ENCODE measurements at regions not wholly inside any gene's neighbourhood (a gene's known extent, or its start where the extent isn't known, plus 50 kb on each side); places are given as distances from the start of the nearest gene placed in this dataset.

DNA sequence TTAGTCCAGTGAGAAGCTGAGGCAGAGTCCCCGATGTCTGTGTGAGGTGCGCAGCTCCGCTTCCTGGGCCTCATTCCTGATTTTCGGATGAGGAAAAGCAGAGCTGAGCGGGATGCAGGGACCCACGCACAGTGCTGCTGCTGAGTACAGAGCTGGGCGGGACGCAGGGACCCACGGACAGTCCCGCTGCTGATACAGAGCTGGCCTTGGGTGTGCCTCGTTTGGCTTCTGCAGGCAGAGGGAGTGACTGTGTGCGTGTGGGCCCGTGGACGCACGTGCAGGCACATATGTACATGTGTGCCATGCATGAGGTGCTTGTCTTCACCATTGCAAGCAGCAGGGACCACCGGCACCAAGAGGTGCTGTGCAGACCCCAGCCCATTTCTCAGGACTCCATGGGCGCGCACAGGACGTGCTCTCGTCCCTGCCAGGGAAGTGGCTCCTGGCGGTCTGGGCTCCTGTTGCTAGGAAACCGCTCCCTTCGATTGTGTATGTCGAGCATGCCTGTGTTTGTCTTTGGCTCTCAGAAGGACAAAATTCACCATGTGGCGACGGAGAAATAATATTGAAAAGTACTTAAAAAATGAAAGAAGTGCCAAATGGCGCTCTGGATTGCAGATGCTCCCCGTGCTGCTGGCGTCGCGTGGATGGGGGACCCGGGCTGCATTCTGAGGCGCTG, 303.8 kb upstream of the MKI67 start:
- DNase-seq, result no peak

DNA sequence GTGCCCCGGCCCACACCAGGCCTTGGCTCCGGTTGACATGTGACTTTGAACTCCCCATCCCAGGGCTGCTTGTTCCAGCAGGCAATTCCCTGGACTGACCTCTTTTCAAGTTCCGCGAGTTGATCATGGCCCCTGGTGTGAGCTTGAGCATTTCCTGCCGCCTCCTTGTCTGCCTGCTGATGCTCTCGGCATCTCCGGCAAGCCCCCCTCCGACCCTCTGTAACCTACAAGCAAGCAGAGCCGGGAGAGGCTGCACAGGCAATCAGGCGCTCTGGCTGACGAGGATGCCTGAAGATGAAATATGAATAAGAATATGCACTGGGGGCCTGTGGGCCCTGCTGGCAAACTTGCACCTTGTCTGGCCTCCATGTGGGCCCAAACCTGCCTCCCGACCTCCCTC, 304.9 kb upstream of the MKI67 start:
- no peak for DNase-seq

GRCh38 chr10:128431506-128431905, 305.3 kb upstream of the MKI67 start:
- no peak for DNase-seq

DNA sequence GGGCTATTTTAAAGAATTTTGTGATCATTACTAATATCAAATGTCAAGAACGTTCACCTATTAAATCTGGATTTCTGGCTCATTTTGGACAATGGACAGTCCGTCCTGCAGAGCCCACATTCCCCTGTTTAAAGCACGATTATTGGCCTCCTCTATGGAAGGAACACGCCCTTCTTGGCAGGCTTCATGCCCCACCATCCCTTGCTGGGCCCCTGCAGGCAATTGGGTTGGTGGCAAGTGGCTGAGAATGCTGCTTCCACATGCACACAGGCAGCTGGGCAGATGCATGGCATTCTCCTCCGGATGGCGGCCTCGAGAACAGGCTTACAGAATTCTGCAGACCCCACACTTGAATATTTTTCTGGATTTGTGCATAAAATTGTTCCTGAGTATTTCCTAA, 305.8 kb upstream of the MKI67 start:
- DNase-seq, result no peak

DNA sequence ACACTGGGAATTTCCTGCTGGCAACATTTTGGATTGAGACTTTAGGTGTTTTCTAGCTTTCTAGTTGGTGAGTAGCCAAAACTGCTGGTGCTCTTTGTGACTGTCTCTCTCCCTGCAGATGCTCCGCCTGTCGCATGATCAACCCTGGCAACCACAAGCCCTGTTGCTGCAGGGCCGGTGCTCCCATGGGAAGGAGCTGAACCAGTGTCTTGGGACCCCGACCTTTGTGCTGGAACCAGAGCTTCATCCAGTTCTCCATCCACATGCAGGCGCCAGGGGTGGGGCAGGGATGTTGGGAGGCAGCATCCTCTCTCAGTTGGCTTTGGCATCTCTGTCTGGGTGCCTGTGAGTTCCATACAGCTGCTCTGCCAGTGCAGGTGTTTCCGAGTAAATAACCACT, 306.2 kb upstream of the MKI67 start:
- no peak for DNase-seq

DNA sequence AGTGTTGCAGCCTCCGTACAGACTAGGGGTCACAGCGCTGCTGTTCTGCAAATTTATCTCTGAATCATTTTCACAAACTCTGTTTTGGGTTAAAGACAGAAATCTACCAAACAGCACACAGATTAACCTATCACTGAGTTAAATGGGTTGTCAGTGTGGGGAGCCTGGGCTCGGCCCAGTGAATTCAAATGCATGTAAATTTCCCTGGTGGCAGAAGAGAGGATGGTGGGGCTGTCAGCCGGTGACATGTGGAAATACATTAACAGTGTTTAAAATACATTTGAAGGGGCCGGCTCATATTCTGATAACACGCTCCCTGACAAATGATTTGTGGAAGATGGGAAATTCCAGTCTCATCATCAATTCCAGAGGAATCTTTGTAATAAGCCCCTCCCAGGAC, 309.6 kb upstream of the MKI67 start:
- DNase-seq, result no peak

DNA sequence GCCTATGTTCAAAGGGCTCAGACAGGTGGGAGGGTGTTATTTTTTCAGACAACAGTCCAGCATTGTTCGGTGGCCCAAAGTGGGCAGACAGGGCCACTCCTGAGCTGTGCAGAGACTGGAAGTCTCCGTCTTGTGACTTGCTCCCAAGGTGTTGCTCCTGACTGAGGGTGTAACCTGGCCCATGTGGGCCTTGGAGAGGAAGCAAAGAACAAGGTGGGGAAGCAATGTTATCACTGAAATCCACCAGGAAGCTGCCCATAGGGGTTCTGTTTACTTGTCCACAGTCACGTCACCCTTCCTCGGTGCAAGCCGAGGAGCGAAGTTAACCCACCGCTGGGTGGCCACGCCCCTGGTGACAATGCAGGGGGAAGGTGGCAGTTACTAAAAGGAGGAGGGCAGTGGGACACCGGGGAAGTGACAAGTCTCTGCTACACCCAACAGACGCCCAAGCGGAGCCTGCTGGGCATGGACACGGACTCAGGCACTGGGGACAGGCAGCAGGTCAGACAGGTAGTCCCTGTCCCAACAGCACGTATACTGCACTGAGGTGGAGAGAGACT, 311.6 kb upstream of the MKI67 start:
- no peak for DNase-seq

- DNase-seq, result no peak
These were observed 312.3 kb upstream of the MKI67 start for GRCh38 chr10:128438417-128439063.

DNA sequence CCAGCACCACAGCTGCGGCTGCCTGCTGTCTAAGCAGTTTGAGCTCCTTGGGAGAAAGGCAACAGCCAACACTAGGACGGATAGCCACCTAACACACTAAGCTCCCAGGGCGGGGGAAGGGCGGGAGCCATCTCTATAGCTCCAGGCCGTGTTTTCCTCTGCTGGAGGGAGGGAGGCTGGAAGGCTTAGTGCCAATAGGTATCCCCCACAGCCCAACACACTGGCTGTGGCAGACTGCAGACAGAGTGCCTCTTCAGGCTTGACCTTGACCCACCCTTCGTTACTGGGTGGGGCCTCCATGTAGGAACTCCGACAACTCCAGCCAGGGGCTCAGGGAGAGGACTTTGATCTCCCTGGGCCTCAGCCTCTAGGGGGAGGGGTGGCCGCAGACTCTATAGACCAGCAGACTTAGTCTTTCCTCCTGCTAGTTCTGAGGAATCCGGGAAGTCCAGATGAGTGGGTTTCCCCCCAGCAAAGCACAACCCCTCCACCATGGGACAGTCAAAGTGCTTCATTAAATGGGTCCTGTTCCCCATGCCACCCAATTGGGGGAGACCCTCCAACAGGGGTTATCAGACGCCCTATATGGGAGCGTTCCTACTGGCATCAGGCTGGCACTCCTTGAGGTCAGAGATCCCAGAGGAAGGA, 314.4 kb upstream of the MKI67 start:
- DNase-seq, result no peak

GRCh38 chr10:128443925-128444518, 317.8 kb upstream of the MKI67 start:
- DNase-seq, result no peak

DNA sequence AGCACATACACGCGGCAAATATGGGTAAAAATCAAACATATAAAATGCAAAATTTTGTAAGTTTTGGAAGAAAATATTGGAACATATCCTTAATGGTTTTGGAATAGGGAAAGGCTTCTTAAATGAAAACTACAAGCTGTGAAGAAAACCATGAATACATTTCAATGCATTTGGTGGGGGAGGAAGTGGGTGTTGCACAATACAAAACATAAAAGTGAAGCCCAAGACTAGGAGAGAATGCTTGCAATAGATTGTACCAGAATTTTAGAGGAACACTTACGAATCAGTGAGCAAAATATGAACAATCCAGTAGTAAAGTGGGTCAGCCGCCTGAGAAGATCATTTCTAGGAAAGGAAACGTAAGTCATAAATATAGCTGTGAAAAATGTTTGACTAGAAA, 322.6 kb upstream of the MKI67 start:
- DNase-seq, result no peak

- DNase-seq, result no peak
These were observed 325.7 kb upstream of the MKI67 start for GRCh38 chr10:128451879-128452278.

GRCh38 chr10:128456271-128456670, 330.0 kb upstream of the MKI67 start:
- no peak for DNase-seq

DNA sequence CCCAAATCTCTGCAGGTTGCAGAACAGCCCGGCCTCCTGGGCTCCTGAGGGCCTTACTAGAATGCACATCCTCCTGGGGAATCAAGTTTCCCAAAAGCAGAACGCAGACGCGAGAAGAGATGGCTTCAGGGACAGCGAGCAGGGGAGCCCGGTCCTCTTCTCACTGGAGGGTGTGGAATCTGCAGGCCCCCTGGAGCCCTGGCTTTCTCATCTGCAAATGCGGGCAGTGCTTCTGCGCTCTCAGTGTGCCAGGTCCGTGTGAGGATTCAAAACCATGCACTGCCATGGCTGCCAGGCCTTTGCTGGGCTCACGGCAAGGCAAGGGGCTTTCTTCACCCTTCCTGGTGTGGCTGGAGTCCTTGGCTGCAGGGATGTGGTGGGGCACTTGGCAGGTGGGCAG, 330.9 kb upstream of the MKI67 start:
- no peak for DNase-seq

DNA sequence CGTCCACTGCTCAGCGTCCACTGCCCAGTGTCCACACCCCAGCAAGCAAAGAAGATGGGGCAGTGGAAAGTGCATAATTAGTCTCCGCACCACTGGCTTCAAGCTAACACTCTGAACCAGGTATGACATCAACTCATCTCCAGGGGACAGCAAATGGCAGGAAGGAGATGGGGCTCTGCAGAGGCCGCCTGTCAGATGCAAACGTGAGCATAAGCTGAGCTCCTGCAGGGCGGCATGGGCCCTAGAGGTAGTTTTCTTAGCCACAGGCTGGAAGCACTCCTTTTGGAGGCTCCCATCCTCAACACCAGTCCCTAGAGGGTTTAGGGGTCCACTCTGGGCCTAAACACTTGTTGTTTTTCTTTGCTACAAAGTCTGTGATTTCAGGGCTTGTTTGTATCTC, 335.8 kb upstream of the MKI67 start:
- peak; percentile 18 for DNase-seq

DNA sequence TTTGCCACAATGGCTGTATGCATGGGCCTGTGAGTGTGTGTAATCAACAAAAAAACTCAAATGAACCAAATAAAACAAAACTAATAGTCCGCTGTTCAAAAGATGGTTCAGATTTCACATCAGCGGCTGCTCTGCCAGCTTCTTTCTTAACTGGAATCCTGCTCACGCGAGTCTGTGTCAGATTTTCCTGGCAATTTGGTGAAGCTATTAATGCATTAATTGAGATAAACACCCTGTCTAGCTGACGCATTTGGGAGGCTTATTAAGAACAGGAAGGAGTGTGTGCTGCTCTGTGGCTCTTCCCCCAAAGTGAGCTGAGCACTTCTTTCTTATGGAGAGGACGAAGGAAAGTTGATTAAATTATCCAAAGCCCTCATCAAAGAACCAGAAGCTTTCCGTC, 336.6 kb upstream of the MKI67 start:
- DNase-seq, result no peak

DNA sequence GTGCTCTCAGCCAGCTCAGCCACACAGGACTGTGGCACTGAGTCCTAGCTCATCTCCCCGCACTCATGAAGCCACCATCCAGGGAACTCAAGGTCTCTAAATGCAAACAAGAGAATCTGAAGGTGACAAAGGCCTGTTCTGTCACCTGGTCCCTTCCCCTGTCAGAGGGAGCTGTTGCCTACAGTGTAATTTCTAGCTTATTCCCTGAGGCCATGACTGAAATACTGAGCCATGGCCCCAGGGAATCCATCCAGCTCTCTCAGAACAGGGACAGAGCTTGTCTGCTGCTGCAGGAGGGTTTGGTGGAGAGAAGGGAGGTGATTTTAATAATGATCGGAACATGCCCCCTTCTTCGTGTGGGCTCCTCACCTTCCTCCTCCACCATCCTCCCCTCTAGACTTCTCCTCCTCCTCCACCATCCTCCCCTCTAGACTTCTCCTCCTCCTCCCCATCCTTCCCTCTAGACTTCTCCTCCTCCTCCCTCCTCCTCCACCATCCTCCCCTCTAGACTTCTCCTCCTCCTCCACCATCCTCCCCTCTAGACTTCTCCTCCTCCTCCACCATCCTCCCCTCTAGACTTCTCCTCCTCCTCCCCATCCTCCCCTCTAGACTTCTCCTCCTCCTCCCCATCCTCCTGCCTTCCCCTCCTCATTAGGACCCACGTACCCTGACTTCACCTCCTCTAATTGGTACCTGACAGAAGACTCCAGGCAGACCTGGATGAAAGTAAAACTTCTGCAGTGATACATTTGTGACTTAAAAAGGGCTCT, 338.0 kb upstream of the MKI67 start:
- DNase-seq, result peak; percentile 77

DNA sequence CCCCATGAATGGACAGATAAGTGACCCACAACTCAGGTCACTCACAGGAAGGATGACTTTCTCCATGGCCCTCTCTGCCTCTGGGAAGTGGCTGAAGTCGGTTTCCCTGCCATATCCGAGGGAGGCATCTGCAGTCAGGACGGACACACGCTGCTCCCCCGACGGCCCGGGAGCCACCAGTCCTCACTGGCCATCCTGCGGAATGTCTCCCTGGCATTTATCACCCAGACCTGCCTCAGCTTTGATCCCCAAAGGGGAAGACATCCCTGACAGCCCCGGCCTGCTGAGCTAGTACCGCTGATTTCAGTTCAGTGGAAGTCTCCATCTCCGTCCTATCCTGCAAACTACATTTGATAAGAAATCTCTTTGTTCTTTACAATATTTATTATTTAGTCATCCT, 339.5 kb upstream of the MKI67 start:
- no peak for DNase-seq

GRCh38 chr10:128466831-128467371, 340.7 kb upstream of the MKI67 start:
- DNase-seq, result no peak

GRCh38 chr10:128468462-128468861, 342.2 kb upstream of the MKI67 start:
- no peak for DNase-seq

- no peak for DNase-seq
These were observed 343.3 kb upstream of the MKI67 start for GRCh38 chr10:128469515-128469914.

GRCh38 chr10:128470321-128470965, 344.2 kb upstream of the MKI67 start:
- no peak for DNase-seq

All from activated CD8-positive, alpha-beta memory T cell treated with anti-CD3 and anti-CD28 coated beads, Interleukin-2, amount 50 U/mL, for 48 hours (primary cell).